Lower leg skin (tissue), 3 donors: ENCODE measurements at regions not wholly inside any gene's neighbourhood (a gene's known extent, or its start where the extent isn't known, plus 50 kb on each side); places are given as distances from the start of the nearest gene placed in this dataset.

Experiments
- POLR2A ChIP-seq, 2 donors: fragments of 450-650 bp; IDR thresholded peaks; one replicate each; pipeline ENCODE4 v1.6.1; 2016 to 2017; ENCODE audit warnings: antibody characterized with exemption in 2 of 2, mild to moderate bottlenecking in 1 of 2, moderate library complexity in 1 of 2
- TF ChIP-seq, protein P1 (sequence below), 3 donors: fragments of 450-650 bp; IDR thresholded peaks; one replicate each; pipeline ENCODE4 v1.5.1; 2016; ENCODE audit warnings: antibody characterized with exemption in 3 of 3, mild to moderate bottlenecking in 3 of 3, moderate library complexity in 2 of 3

DNA sequence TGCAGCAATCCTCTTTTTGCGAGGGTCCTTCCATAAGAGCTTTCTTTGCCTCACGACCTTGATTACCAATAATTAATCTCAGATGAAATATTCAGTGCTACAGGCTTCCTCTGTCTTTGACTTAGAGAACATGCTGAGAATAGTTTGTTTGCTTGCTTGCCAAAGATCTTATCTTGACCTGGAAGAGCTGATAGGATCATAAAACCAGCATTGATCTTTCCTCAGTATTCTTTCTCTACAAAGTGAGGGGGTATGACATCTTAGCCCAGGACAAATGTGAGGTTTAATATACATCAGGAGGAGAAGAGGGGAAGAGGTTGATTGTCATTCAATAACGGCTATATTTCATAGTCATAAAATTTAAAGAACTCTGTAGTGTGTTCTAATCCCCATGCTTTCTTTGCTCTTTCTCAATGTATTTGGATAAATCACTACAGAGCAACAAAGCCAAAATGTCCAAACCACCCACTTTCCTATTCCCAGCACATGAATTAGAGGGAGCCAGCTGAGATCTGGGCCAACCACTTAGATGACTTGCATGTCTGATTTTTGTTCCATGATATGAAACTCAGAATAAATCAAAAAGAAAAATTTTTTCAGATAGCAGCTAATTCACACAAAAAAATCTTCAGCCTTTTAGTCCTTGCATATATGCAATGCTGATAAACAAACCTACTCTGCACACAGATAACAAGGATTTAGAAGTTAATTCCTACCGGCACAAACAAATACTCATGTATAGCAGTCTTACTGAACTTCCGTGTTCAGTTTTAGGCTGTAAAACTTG is 50.5 kb upstream of the IPO9 start:
- TF ChIP-seq POLR2A (IDR thresholded peaks at IDR 0.05) = no peak
- TF ChIP-seq, protein P1, sequence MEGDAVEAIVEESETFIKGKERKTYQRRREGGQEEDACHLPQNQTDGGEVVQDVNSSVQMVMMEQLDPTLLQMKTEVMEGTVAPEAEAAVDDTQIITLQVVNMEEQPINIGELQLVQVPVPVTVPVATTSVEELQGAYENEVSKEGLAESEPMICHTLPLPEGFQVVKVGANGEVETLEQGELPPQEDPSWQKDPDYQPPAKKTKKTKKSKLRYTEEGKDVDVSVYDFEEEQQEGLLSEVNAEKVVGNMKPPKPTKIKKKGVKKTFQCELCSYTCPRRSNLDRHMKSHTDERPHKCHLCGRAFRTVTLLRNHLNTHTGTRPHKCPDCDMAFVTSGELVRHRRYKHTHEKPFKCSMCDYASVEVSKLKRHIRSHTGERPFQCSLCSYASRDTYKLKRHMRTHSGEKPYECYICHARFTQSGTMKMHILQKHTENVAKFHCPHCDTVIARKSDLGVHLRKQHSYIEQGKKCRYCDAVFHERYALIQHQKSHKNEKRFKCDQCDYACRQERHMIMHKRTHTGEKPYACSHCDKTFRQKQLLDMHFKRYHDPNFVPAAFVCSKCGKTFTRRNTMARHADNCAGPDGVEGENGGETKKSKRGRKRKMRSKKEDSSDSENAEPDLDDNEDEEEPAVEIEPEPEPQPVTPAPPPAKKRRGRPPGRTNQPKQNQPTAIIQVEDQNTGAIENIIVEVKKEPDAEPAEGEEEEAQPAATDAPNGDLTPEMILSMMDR (IDR thresholded peaks at IDR 0.05) = no peak
